Neural progenitor cell (in vitro differentiated cells): ENCODE measurements at regions not wholly inside any gene's neighbourhood (a gene's known extent, or its start where the extent isn't known, plus 50 kb on each side); places are given as distances from the start of the nearest gene placed in this dataset.

Source experiments
- EZH2 ChIP-seq: fragments of 200-600 bp; sonication (generic); IDR thresholded peaks from 2 replicates; pipeline ENCODE4 v1.6.1; 2017; ENCODE audit warnings: antibody characterized with exemption, mild to moderate bottlenecking, moderate library complexity
- EZH2phosphoT487 ChIP-seq: fragments of 200-600 bp; sonication (generic); IDR thresholded peaks from 2 replicates; pipeline ENCODE4 v1.6.1; 2017; ENCODE audit warnings: antibody characterized with exemption
- TF ChIP-seq, protein P1 (sequence below): fragments of 200-600 bp; sonication (generic); IDR thresholded peaks from 2 replicates; pipeline ENCODE4 v1.5.1; 2017; ENCODE audit warnings: antibody characterized with exemption, mild to moderate bottlenecking

DNA sequence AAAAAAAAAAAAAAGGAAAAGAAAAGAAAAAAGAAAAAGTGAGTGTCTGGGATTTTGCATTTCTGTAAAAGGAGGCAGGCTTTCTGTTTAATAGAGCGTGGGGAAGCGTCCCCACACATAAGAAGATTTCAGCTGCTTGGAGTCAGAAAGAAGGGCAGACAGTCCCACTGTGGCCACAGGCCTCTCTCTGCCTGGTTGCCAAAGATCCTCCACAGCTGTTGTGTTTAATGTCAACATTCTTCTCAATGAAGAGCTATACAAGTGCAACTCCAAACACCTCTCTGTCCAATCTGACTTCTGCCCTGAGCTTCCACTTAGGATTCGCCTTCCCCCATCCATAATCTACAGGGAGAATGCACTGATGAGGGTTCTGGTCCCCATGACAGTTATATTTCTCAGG, 64.3 kb upstream of the MLN start:
- TF ChIP-seq, protein P1, sequence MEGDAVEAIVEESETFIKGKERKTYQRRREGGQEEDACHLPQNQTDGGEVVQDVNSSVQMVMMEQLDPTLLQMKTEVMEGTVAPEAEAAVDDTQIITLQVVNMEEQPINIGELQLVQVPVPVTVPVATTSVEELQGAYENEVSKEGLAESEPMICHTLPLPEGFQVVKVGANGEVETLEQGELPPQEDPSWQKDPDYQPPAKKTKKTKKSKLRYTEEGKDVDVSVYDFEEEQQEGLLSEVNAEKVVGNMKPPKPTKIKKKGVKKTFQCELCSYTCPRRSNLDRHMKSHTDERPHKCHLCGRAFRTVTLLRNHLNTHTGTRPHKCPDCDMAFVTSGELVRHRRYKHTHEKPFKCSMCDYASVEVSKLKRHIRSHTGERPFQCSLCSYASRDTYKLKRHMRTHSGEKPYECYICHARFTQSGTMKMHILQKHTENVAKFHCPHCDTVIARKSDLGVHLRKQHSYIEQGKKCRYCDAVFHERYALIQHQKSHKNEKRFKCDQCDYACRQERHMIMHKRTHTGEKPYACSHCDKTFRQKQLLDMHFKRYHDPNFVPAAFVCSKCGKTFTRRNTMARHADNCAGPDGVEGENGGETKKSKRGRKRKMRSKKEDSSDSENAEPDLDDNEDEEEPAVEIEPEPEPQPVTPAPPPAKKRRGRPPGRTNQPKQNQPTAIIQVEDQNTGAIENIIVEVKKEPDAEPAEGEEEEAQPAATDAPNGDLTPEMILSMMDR = no peak
- TF ChIP-seq EZH2phosphoT487 (no peak), EZH2 (no peak)
